ENCODE measurements at regions not wholly inside any gene's neighbourhood (a gene's known extent, or its start where the extent isn't known, plus 50 kb on each side); places are given as distances from the start of the nearest gene placed in this dataset.

DNA sequence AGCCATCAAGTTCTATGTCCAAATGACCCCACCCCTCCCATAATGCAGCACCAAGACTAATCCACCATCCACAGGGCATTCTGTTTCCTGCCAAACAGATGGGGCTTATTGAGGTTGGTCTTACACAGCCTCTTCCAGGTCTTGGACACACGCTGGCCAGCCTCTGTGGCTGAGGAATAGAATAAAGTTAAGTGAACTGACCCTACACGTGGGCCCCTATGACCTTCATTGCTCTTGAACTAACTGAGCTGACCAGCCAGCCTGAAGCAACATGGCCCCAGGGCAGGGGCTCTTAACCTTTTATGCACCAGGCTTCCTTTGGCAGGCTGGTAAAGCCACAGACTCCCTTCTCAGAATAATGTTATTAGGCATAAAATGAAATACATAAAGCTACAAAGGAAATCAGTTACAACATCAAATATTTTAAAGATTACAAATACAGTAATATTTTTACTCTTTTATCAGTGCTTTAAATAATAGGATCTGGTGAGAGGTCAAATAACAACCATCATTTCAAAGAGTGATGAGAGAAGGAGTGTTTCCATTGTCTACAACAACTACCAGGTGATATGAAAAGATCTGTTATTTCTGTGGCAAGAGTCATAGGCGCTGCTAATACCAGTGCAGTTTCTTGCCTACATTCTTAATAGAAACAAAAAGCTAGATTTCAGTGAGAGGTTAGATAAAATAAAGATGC is 192.9 kb upstream of the NUDT4 start:
- TF ChIP-seq, protein P1, sequence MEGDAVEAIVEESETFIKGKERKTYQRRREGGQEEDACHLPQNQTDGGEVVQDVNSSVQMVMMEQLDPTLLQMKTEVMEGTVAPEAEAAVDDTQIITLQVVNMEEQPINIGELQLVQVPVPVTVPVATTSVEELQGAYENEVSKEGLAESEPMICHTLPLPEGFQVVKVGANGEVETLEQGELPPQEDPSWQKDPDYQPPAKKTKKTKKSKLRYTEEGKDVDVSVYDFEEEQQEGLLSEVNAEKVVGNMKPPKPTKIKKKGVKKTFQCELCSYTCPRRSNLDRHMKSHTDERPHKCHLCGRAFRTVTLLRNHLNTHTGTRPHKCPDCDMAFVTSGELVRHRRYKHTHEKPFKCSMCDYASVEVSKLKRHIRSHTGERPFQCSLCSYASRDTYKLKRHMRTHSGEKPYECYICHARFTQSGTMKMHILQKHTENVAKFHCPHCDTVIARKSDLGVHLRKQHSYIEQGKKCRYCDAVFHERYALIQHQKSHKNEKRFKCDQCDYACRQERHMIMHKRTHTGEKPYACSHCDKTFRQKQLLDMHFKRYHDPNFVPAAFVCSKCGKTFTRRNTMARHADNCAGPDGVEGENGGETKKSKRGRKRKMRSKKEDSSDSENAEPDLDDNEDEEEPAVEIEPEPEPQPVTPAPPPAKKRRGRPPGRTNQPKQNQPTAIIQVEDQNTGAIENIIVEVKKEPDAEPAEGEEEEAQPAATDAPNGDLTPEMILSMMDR (conservative IDR thresholded peaks at IDR 0.05; ENCODE audit: low read length), result no peak
- TF ChIP-seq EZH2phosphoT487 (IDR thresholded peaks at IDR 0.05; ENCODE audit: borderline replicate concordance), result no peak
